ENCODE measurements at regions not wholly inside any gene's neighbourhood (a gene's known extent, or its start where the extent isn't known, plus 50 kb on each side); places are given as distances from the start of the nearest gene placed in this dataset.

DNA sequence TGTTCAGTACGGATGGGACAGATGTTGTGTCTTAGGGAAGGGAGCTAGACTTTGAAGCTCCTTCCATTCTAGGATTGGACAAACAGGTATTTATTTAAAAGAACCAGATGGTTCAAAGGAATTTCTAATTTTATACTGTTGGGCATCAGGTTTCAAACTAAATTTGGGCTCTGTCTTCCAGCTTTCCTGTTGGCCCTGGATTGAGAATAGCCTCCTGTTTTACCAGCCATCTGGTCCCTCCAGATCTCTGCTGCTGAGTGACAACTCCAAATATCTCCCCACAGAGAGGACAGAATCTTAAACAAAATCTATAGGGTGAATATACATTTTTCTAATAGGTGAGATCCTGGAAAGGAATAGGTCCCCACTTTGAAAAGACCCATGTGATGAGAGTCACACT lies 52.5 kb upstream of the CNIH3 start:
- no peaks in the 10 kb centered on the region for H3K36me3 ChIP-seq (ENCODE audit: control insufficient read depth in 1 of 2, insufficient read depth in 2 of 2, low read length in 2 of 2)
- H3K4me3 ChIP-seq (replicated peaks in 1 of 2; ENCODE audit: low read depth in 1 of 2, low read length in 2 of 2): no peak overlapping the region
- H3K79me2 ChIP-seq (ENCODE audit: insufficient read depth, low read length): no peaks in the 10 kb centered on the region
- H3K27me3 ChIP-seq (ENCODE audit: insufficient read depth, low read length): no peaks in the 10 kb centered on the region
- ChIA-PET RAD21 (ENCODE audit: low non-redundant PET in 1 of 2, low total read pairs in 2 of 2, uncharacterized antibody in 2 of 2, unreplicated experiment in 2 of 2) (no interaction called here), POLR2A (no interaction called here), CTCF (no interaction called here)
- intact Hi-C loops (cut with micrococcal nuclease): no loop called here
- no peak overlapping the region for H3K27ac ChIP-seq (ENCODE audit: low read depth, low read length)
- H3K4me2 ChIP-seq (ENCODE audit: low read length): no peak overlapping the region
- no peak overlapping the region for H3K9ac ChIP-seq (ENCODE audit: low read length)
- ATAC-seq (no peak), DNase-seq (ENCODE audit: low read depth, low spot score) (no peak)
- no peak overlapping the region for H2AFZ ChIP-seq (ENCODE audit: low read depth, low read length, poor library complexity, severe bottlenecking)
- H3K9me2 ChIP-seq (ENCODE audit: insufficient read depth): no peaks in the 10 kb centered on the region
- H3K9me3 ChIP-seq (ENCODE audit: control insufficient read depth in 1 of 2, insufficient read depth in 1 of 2, low read depth in 1 of 2, low read length in 2 of 2): no peaks in the 10 kb centered on the region
- TF ChIP-seq POLR2AphosphoS5 (IDR thresholded peaks at IDR 0.05; ENCODE audit: low read depth, low read length): no peak
- no peaks in the 10 kb centered on the region for H4K20me1 ChIP-seq (ENCODE audit: insufficient read depth)
- no TSS peak for BruUV-seq (replicated peaks)
- peaks cover 0 to 19% of the 10 kb centered on the region in 2 experiments; a peak in 2 of 4 replicates for H3K4me1 ChIP-seq (ENCODE audit: control insufficient read depth in 1 of 2, insufficient read depth in 2 of 2, low read length in 2 of 2)

DNA sequence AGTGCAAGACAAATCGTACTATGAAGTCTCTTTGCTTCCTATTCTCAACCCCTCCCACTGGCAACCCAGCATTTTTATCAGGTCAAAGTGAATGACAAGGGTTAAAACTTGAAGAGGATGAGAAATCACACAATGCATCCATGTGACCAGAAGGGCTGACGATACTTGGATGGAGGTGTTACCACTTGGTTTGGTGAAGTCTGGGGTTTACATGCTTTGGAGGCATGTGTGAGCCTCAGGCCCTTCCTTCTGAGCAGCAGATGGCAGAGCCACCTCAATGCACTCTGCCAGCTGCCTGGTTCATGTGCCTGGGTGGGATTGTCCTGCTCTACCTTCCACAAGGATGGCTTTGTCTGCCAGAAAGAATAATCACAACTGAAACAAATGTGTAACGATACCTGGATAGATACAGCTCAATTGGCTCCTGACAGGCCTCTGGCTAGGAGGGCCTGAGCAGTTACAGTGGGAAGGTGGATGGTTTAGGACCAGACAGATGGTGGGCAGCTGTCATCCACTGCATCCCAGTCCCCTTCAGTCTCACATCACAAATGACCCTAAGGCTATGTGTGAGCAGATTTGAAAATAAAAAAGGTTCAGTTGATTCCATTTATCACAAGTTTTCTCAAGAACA lies 51.5 kb upstream of the CNIH3 start:
- intact Hi-C loops (cut with micrococcal nuclease): no loop called here
- no peak overlapping the region for H3K9ac ChIP-seq (ENCODE audit: low read length)
- BruUV-seq (replicated peaks): no TSS peak
- TF ChIP-seq EZH2phosphoT487 (IDR thresholded peaks at IDR 0.05; ENCODE audit: borderline replicate concordance): no peak
- no peak for TF ChIP-seq ELF1 (IDR thresholded peaks at IDR 0.05; ENCODE audit: borderline replicate concordance, low read depth)
- TF ChIP-seq, protein P1, sequence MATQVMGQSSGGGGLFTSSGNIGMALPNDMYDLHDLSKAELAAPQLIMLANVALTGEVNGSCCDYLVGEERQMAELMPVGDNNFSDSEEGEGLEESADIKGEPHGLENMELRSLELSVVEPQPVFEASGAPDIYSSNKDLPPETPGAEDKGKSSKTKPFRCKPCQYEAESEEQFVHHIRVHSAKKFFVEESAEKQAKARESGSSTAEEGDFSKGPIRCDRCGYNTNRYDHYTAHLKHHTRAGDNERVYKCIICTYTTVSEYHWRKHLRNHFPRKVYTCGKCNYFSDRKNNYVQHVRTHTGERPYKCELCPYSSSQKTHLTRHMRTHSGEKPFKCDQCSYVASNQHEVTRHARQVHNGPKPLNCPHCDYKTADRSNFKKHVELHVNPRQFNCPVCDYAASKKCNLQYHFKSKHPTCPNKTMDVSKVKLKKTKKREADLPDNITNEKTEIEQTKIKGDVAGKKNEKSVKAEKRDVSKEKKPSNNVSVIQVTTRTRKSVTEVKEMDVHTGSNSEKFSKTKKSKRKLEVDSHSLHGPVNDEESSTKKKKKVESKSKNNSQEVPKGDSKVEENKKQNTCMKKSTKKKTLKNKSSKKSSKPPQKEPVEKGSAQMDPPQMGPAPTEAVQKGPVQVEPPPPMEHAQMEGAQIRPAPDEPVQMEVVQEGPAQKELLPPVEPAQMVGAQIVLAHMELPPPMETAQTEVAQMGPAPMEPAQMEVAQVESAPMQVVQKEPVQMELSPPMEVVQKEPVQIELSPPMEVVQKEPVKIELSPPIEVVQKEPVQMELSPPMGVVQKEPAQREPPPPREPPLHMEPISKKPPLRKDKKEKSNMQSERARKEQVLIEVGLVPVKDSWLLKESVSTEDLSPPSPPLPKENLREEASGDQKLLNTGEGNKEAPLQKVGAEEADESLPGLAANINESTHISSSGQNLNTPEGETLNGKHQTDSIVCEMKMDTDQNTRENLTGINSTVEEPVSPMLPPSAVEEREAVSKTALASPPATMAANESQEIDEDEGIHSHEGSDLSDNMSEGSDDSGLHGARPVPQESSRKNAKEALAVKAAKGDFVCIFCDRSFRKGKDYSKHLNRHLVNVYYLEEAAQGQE (IDR thresholded peaks at IDR 0.05; ENCODE audit: low read depth): no peak
- no peak for TF ChIP-seq YY1 (IDR thresholded peaks at IDR 0.05; ENCODE audit: extremely low read depth, insufficient replicate concordance, low read depth, low read length)
- no peak for TF ChIP-seq MAX (IDR thresholded peaks at IDR 0.05)
- no peak for TF ChIP-seq CBX3 (IDR thresholded peaks at IDR 0.05; ENCODE audit: low read depth)
- TF ChIP-seq ZFX (IDR thresholded peaks at IDR 0.05): no peak
- TF ChIP-seq SP1 (IDR thresholded peaks at IDR 0.05; ENCODE audit: low read depth): no peak
- TF ChIP-seq FOSL1 (IDR thresholded peaks at IDR 0.05; ENCODE audit: low read depth): no peak
- TF ChIP-seq, protein P2, sequence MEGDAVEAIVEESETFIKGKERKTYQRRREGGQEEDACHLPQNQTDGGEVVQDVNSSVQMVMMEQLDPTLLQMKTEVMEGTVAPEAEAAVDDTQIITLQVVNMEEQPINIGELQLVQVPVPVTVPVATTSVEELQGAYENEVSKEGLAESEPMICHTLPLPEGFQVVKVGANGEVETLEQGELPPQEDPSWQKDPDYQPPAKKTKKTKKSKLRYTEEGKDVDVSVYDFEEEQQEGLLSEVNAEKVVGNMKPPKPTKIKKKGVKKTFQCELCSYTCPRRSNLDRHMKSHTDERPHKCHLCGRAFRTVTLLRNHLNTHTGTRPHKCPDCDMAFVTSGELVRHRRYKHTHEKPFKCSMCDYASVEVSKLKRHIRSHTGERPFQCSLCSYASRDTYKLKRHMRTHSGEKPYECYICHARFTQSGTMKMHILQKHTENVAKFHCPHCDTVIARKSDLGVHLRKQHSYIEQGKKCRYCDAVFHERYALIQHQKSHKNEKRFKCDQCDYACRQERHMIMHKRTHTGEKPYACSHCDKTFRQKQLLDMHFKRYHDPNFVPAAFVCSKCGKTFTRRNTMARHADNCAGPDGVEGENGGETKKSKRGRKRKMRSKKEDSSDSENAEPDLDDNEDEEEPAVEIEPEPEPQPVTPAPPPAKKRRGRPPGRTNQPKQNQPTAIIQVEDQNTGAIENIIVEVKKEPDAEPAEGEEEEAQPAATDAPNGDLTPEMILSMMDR (IDR thresholded peaks at IDR 0.05 in 2 of 3, conservative IDR thresholded peaks at IDR 0.05 in 1 of 3; ENCODE audit: borderline replicate concordance in 1 of 3, insufficient read depth in 1 of 3, low read depth in 2 of 3, low read length in 2 of 3): no peak
- no peak for TF ChIP-seq ZNF274 (IDR thresholded peaks at IDR 0.05; ENCODE audit: low read depth, low read length)
- no peak for TF ChIP-seq TCF7L2 (IDR thresholded peaks at IDR 0.05; ENCODE audit: borderline replicate concordance, extremely low read depth, insufficient read depth, insufficient read length)
- no peak for TF ChIP-seq CEBPB (IDR thresholded peaks at IDR 0.05; ENCODE audit: low read depth)
- no peaks in the 10 kb centered on the region for H3K36me3 ChIP-seq (ENCODE audit: control insufficient read depth in 1 of 2, insufficient read depth in 2 of 2, low read length in 2 of 2)
- H3K27ac ChIP-seq (ENCODE audit: low read depth, low read length): no peak overlapping the region
- H4K20me1 ChIP-seq (ENCODE audit: insufficient read depth): no peaks in the 10 kb centered on the region
- no peak overlapping the region for H2AFZ ChIP-seq (ENCODE audit: low read depth, low read length, poor library complexity, severe bottlenecking)
- H3K9me2 ChIP-seq (ENCODE audit: insufficient read depth): no peaks in the 10 kb centered on the region
- H3K79me2 ChIP-seq (ENCODE audit: insufficient read depth, low read length): no peaks in the 10 kb centered on the region
- peak overlapping the region; percentile 42 for H3K4me2 ChIP-seq (ENCODE audit: low read length)
- peaks cover 0 to 19% of the 10 kb centered on the region in 2 experiments; a peak in 2 of 4 replicates for H3K4me1 ChIP-seq (ENCODE audit: control insufficient read depth in 1 of 2, insufficient read depth in 2 of 2, low read length in 2 of 2)
- ChIA-PET POLR2A (interaction anchor here (1.5 kb wide), 1 partner anchor 22 kb away, joined by 3 read pairs; no protein-coding TSS in a partner anchor), RAD21 (ENCODE audit: low non-redundant PET in 1 of 2, low total read pairs in 2 of 2, uncharacterized antibody in 2 of 2, unreplicated experiment in 2 of 2) (no interaction called here), CTCF (no interaction called here)
- no peaks in the 10 kb centered on the region for H3K9me3 ChIP-seq (ENCODE audit: control insufficient read depth in 1 of 2, insufficient read depth in 1 of 2, low read depth in 1 of 2, low read length in 2 of 2)
- ATAC-seq (peak; percentile 49), DNase-seq (ENCODE audit: low read depth, low spot score) (no peak)
- no peak overlapping the region for H3K4me3 ChIP-seq (replicated peaks in 1 of 2; ENCODE audit: low read depth in 1 of 2, low read length in 2 of 2)
- no peaks in the 10 kb centered on the region for H3K27me3 ChIP-seq (ENCODE audit: insufficient read depth, low read length)
